Panc1 (cell line): ENCODE measurements at regions not wholly inside any gene's neighbourhood (a gene's known extent, or its start where the extent isn't known, plus 50 kb on each side); places are given as distances from the start of the nearest gene placed in this dataset.
"Not testable (repeated sequence)": the region's sequence is repeated elsewhere in the genome, so short reads cannot be mapped to it uniquely, and the experiment has no call there.

Experiments
- POLR2AphosphoS5 ChIP-seq: IDR thresholded peaks from 2 replicates; pipeline ENCODE4 v1.6.1; 2012; ENCODE audit warnings: mild to moderate bottlenecking, low read depth, low read length, moderate library complexity
- SIN3A ChIP-seq: IDR thresholded peaks from 2 replicates; pipeline ENCODE4 v1.6.1; 2012; ENCODE audit warnings: low read depth, mild to moderate bottlenecking, low read length, moderate library complexity, borderline replicate concordance; ENCODE audit not compliant: insufficient read depth
- TCF7L2 ChIP-seq: IDR thresholded peaks from 2 replicates; pipeline ENCODE4 v1.6.1; 2011; ENCODE audit warnings: mild to moderate bottlenecking, low read depth, low read length, inconsistent platforms
- TF ChIP-seq, protein P1 (sequence below): fragments of 450-650 bp; IDR thresholded peaks from 2 replicates; pipeline ENCODE4 v1.5.1; 2017; ENCODE audit warnings: mild to moderate bottlenecking
- TF ChIP-seq, protein P2 (sequence below), 2 experiments: IDR thresholded peaks; 2 replicates each; pipeline ENCODE4 v1.6.1; 2011 to 2012; ENCODE audit warnings: low read depth in 2 of 2, control low read depth in 1 of 2, low read length in 1 of 2, mild to moderate bottlenecking in 1 of 2, moderate library complexity in 1 of 2; ENCODE audit not compliant: insufficient read depth in 1 of 2

GRCh38 chr21:7787427-7788078, 2733.8 kb upstream of the TPTE start:
- TF ChIP-seq POLR2AphosphoS5, SIN3A, TCF7L2: not testable (repeated sequence)
- TF ChIP-seq, protein P1, sequence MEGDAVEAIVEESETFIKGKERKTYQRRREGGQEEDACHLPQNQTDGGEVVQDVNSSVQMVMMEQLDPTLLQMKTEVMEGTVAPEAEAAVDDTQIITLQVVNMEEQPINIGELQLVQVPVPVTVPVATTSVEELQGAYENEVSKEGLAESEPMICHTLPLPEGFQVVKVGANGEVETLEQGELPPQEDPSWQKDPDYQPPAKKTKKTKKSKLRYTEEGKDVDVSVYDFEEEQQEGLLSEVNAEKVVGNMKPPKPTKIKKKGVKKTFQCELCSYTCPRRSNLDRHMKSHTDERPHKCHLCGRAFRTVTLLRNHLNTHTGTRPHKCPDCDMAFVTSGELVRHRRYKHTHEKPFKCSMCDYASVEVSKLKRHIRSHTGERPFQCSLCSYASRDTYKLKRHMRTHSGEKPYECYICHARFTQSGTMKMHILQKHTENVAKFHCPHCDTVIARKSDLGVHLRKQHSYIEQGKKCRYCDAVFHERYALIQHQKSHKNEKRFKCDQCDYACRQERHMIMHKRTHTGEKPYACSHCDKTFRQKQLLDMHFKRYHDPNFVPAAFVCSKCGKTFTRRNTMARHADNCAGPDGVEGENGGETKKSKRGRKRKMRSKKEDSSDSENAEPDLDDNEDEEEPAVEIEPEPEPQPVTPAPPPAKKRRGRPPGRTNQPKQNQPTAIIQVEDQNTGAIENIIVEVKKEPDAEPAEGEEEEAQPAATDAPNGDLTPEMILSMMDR, result not testable (repeated sequence)
- TF ChIP-seq, protein P2, sequence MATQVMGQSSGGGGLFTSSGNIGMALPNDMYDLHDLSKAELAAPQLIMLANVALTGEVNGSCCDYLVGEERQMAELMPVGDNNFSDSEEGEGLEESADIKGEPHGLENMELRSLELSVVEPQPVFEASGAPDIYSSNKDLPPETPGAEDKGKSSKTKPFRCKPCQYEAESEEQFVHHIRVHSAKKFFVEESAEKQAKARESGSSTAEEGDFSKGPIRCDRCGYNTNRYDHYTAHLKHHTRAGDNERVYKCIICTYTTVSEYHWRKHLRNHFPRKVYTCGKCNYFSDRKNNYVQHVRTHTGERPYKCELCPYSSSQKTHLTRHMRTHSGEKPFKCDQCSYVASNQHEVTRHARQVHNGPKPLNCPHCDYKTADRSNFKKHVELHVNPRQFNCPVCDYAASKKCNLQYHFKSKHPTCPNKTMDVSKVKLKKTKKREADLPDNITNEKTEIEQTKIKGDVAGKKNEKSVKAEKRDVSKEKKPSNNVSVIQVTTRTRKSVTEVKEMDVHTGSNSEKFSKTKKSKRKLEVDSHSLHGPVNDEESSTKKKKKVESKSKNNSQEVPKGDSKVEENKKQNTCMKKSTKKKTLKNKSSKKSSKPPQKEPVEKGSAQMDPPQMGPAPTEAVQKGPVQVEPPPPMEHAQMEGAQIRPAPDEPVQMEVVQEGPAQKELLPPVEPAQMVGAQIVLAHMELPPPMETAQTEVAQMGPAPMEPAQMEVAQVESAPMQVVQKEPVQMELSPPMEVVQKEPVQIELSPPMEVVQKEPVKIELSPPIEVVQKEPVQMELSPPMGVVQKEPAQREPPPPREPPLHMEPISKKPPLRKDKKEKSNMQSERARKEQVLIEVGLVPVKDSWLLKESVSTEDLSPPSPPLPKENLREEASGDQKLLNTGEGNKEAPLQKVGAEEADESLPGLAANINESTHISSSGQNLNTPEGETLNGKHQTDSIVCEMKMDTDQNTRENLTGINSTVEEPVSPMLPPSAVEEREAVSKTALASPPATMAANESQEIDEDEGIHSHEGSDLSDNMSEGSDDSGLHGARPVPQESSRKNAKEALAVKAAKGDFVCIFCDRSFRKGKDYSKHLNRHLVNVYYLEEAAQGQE (IDR thresholded peaks at IDR 0.05; ENCODE audit: insufficient read depth in 1 of 2, low read depth in 2 of 2, low read length in 1 of 2), result not testable (repeated sequence)
